ENCODE measurements at regions not wholly inside any gene's neighbourhood (a gene's known extent, or its start where the extent isn't known, plus 50 kb on each side); places are given as distances from the start of the nearest gene placed in this dataset.

- TF ChIP-seq POLR2A (IDR thresholded peaks at IDR 0.05; ENCODE audit: low read depth, low read length) (no peak), POLR2AphosphoS5 (IDR thresholded peaks at IDR 0.05; ENCODE audit: low read depth, low read length) (no peak), TAF1 (IDR thresholded peaks at IDR 0.05; ENCODE audit: borderline replicate concordance, low read depth, low read length) (no peak)
Observed at GRCh38 chr5:67494186-67494855, 297.7 kb upstream of the CD180 start.
